ENCODE measurements at regions not wholly inside any gene's neighbourhood (a gene's known extent, or its start where the extent isn't known, plus 50 kb on each side); places are given as distances from the start of the nearest gene placed in this dataset.

DNA sequence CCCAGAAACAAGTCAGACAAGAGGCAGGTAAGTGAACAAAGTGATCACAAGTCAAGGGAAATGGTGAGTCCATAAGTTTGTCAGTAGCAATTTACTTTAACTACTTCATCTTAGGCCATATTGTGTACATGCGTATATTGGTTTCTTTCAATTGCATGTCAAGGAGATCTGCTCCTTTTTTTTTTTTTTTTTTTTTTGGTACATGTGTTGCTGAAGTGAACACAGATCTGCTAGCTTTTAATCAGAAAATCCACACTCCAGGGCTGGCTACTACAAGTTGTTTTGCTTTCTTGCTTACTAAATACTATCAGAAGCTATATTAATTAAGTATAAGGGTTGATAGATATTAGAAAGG, 985.1 kb downstream of the TSN start:
- no CpG with 5 or more reads among the region's 1 CpG for WGBS (ENCODE audit: insufficient coverage)
- H3K27ac Mint-ChIP-seq: no peak overlapping the region
- Histone ChIP-seq H3K9me3 (ENCODE audit: control extremely low read depth in 1 of 3, control insufficient read depth in 2 of 3, insufficient read depth in 1 of 3, low read length in 2 of 3) (no peaks in the 10 kb centered on the region), H3K9ac (ENCODE audit: low read length) (no peak overlapping the region), H3K36me3 (replicated peaks in 1 of 2; ENCODE audit: control extremely low read depth in 1 of 2, control insufficient read depth in 1 of 2, extremely low read depth in 1 of 2, insufficient read depth in 2 of 2, low read length in 1 of 2) (no peaks in the 10 kb centered on the region), H4K20me1 (ENCODE audit: control insufficient read depth, insufficient read depth, low read length, poor library complexity, severe bottlenecking) (no peaks in the 10 kb centered on the region), H3K27me3 (replicated peaks in 1 of 4; ENCODE audit: control extremely low read depth in 1 of 4, control insufficient read depth in 3 of 4, insufficient read depth in 4 of 4, low read length in 3 of 4) (no peaks in the 10 kb centered on the region), H3K4me3 (ENCODE audit: control extremely low read depth in 1 of 5, extremely low read depth in 1 of 5, insufficient read depth in 1 of 5, low read depth in 2 of 5, low read length in 4 of 5) (no peak overlapping the region), H2AFZ (ENCODE audit: insufficient read depth, low read depth, low read length, poor library complexity, severe bottlenecking) (no peak overlapping the region), H3K4me1 (ENCODE audit: control insufficient read depth in 2 of 2, insufficient read depth in 2 of 2, low read length in 2 of 2) (no peaks in the 10 kb centered on the region), H3K4me2 (replicated peaks; ENCODE audit: low read depth, low read length, poor library complexity, severe bottlenecking) (no peak overlapping the region), H3K79me2 (ENCODE audit: control insufficient read depth, insufficient read depth, low read length) (no peaks in the 10 kb centered on the region), H3K27ac (ENCODE audit: low read length in 2 of 2) (no peak overlapping the region)
- ATAC-seq (ENCODE audit: low read depth): no peak
- CTCF ChIA-PET: no interaction called here
- no peaks in the 10 kb centered on the region for H3K9me3 Mint-ChIP-seq (ENCODE audit: insufficient read depth)
- H3K4me1 Mint-ChIP-seq: no peaks in the 10 kb centered on the region
- H3K27me3 Mint-ChIP-seq: no peaks in the 10 kb centered on the region
- no peak for DNase-seq
- TF ChIP-seq, protein P1, sequence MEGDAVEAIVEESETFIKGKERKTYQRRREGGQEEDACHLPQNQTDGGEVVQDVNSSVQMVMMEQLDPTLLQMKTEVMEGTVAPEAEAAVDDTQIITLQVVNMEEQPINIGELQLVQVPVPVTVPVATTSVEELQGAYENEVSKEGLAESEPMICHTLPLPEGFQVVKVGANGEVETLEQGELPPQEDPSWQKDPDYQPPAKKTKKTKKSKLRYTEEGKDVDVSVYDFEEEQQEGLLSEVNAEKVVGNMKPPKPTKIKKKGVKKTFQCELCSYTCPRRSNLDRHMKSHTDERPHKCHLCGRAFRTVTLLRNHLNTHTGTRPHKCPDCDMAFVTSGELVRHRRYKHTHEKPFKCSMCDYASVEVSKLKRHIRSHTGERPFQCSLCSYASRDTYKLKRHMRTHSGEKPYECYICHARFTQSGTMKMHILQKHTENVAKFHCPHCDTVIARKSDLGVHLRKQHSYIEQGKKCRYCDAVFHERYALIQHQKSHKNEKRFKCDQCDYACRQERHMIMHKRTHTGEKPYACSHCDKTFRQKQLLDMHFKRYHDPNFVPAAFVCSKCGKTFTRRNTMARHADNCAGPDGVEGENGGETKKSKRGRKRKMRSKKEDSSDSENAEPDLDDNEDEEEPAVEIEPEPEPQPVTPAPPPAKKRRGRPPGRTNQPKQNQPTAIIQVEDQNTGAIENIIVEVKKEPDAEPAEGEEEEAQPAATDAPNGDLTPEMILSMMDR (IDR thresholded peaks at IDR 0.05): no peak
- TF ChIP-seq EZH2 (IDR thresholded peaks at IDR 0.05; ENCODE audit: borderline replicate concordance, insufficient read depth, low read depth, low read length, poor library complexity, severe bottlenecking): no peak
- H3K4me3 Mint-ChIP-seq: no peak overlapping the region
- intact Hi-C loops (cut with micrococcal nuclease): no loop called here
- POLR2A ChIA-PET: no interaction called here

DNA sequence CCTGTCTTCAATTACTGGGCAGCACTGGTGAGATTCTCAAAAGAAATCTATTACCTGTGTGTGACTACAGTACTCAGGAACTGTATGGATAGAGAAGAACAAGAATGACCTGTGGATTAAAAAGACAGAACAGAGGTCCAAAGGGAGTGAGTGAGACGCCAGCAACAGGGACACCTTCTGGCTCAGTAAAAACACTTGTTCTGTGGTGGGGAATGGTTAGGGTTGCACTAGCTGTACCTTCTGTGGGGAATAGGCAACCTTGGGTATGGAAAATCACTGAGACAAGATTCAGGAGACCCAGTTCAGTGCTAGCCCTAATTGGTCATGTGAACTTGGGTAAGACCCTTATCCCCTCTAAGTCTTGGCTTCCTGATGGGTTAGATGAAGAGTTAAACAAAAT, 986.0 kb downstream of the TSN start:
- Histone ChIP-seq H3K79me2 (ENCODE audit: control insufficient read depth, insufficient read depth, low read length) (no peaks in the 10 kb centered on the region), H2AFZ (ENCODE audit: insufficient read depth, low read depth, low read length, poor library complexity, severe bottlenecking) (no peak overlapping the region), H3K36me3 (replicated peaks in 1 of 2; ENCODE audit: control extremely low read depth in 1 of 2, control insufficient read depth in 1 of 2, extremely low read depth in 1 of 2, insufficient read depth in 2 of 2, low read length in 1 of 2) (no peaks in the 10 kb centered on the region), H3K4me1 (ENCODE audit: control insufficient read depth in 2 of 2, insufficient read depth in 2 of 2, low read length in 2 of 2) (no peaks in the 10 kb centered on the region), H3K4me2 (replicated peaks; ENCODE audit: low read depth, low read length, poor library complexity, severe bottlenecking) (no peak overlapping the region), H3K27ac (ENCODE audit: low read length in 2 of 2) (no peak overlapping the region), H3K9ac (ENCODE audit: low read length) (no peak overlapping the region), H3K27me3 (replicated peaks in 1 of 4; ENCODE audit: control extremely low read depth in 1 of 4, control insufficient read depth in 3 of 4, insufficient read depth in 4 of 4, low read length in 3 of 4) (no peaks in the 10 kb centered on the region), H4K20me1 (ENCODE audit: control insufficient read depth, insufficient read depth, low read length, poor library complexity, severe bottlenecking) (no peaks in the 10 kb centered on the region), H3K9me3 (ENCODE audit: control extremely low read depth in 1 of 3, control insufficient read depth in 2 of 3, insufficient read depth in 1 of 3, low read length in 2 of 3) (no peaks in the 10 kb centered on the region), H3K4me3 (ENCODE audit: control extremely low read depth in 1 of 5, extremely low read depth in 1 of 5, insufficient read depth in 1 of 5, low read depth in 2 of 5, low read length in 4 of 5) (no peak overlapping the region)
- 94% methylated on average over 1 of the region's 1 CpG for WGBS (ENCODE audit: insufficient coverage)
- no peak for TF ChIP-seq EZH2 (IDR thresholded peaks at IDR 0.05; ENCODE audit: borderline replicate concordance, insufficient read depth, low read depth, low read length, poor library complexity, severe bottlenecking)
- TF ChIP-seq, protein P1 (IDR thresholded peaks at IDR 0.05): no peak
- intact Hi-C loops (cut with micrococcal nuclease): no loop called here
- ATAC-seq (ENCODE audit: low read depth): no peak
- CTCF ChIA-PET: no interaction called here
- no peak for DNase-seq
- H3K9me3 Mint-ChIP-seq (ENCODE audit: insufficient read depth): no peaks in the 10 kb centered on the region
- POLR2A ChIA-PET: no interaction called here
- no peak overlapping the region for H3K27ac Mint-ChIP-seq
- H3K4me1 Mint-ChIP-seq: no peaks in the 10 kb centered on the region
- H3K27me3 Mint-ChIP-seq: no peaks in the 10 kb centered on the region
- H3K4me3 Mint-ChIP-seq: no peak overlapping the region
